Left ventricle myocardium inferior (tissue), 1 donor: ENCODE measurements at regions not wholly inside any gene's neighbourhood (a gene's known extent, or its start where the extent isn't known, plus 50 kb on each side); places are given as distances from the start of the nearest gene placed in this dataset.

Experiments
- DNase-seq: peaks from one replicate; pipeline ENCODE4 v3.0.0-alpha.2; 2020
- H3K27ac ChIP-seq: fragments of 200-600 bp; replicated peaks from 2 replicates; pipeline ENCODE4 v1.8.0; 2021
- H3K27me3 ChIP-seq: fragments of 200-600 bp; 2 replicates; pipeline ENCODE4 v1.8.0; 2021; ENCODE audit warnings: low read depth
- H3K36me3 ChIP-seq: fragments of 200-600 bp; 2 replicates; pipeline ENCODE4 v1.8.0; 2021
- H3K4me1 ChIP-seq: fragments of 200-600 bp; 2 replicates; pipeline ENCODE4 v1.8.0; 2021
- H3K4me3 ChIP-seq: fragments of 200-600 bp; 2 replicates; pipeline ENCODE4 v1.8.0; 2021; ENCODE audit warnings: mild to moderate bottlenecking, moderate library complexity
- H3K9me3 ChIP-seq: fragments of 200-600 bp; replicated peaks from 2 replicates; pipeline ENCODE4 v1.8.0; 2021
- intact Hi-C: fragments of 100-400 bp; cut with micrococcal nuclease; formaldehyde crosslinking; loops from one replicate; pipeline ENCODE4 v1.11.0; 2022
- TF ChIP-seq, protein P1 (sequence below): fragments of 200-600 bp; IDR thresholded peaks from 2 replicates; pipeline ENCODE4 v1.8.0; 2021; ENCODE audit warnings: antibody characterized with exemption, mild to moderate bottlenecking, borderline replicate concordance
- donor health status: DM: no; HTN: yes; CAD: no; lungs with severe emphysema.

DNA sequence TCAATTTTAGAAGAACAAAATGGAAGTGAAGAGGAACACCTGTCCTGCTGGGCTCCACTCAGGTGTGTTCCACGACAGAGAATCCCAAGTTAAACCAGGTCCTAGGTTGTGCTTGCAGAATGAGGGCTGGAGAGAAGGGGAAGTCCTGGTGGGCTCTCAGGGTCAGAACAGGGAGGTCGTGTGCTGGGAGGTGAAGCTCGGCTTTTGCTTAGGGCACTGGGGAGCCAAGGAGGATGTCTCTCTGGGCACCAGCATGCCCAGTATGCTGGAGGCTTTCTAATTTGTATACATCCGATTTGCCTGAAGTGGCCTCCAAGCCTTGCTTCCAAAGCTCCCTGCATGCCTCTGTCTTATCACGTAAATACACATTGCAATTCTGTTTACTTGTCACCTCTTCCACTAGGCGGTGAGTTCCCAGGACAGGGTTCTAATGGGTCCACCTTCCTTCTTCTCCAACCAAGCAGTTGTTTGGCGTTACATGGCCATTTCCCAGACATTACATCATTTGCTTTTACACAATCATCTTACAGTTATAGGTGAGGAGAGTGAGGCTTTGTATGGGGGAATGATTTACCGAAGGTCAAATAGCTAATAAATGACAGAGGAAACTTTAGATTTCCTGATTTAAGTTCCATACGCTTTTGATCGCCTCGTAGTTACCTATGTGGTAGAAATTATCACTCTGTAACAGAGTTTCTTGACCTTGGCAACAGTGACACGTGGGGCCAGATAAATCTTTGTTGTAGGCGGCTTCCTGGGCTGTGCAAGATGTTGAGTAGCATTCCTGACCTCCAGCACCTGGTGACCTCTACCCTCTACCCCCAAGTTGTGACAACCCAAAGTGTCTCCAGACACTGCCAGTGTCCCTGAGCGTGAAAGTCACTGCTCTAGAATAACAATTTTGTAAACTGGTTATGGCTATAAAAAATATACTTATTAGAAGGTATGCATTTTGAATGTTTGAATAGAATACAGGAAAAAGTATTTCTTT lies 901.5 kb downstream of the TBC1D22A start:
- intact Hi-C loops: no loop called here
- H3K27ac ChIP-seq: no peak overlapping the region
- no peak overlapping the region for H3K4me3 ChIP-seq
- peaks cover 17% of the 10 kb centered on the region for H3K9me3 ChIP-seq
- DNase-seq: no peak
- TF ChIP-seq, protein P1, sequence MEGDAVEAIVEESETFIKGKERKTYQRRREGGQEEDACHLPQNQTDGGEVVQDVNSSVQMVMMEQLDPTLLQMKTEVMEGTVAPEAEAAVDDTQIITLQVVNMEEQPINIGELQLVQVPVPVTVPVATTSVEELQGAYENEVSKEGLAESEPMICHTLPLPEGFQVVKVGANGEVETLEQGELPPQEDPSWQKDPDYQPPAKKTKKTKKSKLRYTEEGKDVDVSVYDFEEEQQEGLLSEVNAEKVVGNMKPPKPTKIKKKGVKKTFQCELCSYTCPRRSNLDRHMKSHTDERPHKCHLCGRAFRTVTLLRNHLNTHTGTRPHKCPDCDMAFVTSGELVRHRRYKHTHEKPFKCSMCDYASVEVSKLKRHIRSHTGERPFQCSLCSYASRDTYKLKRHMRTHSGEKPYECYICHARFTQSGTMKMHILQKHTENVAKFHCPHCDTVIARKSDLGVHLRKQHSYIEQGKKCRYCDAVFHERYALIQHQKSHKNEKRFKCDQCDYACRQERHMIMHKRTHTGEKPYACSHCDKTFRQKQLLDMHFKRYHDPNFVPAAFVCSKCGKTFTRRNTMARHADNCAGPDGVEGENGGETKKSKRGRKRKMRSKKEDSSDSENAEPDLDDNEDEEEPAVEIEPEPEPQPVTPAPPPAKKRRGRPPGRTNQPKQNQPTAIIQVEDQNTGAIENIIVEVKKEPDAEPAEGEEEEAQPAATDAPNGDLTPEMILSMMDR: no peak
- H3K36me3 ChIP-seq: no peaks in the 10 kb centered on the region
- peaks cover 55% of the 10 kb centered on the region for H3K27me3 ChIP-seq
- no peaks in the 10 kb centered on the region for H3K4me1 ChIP-seq

DNA sequence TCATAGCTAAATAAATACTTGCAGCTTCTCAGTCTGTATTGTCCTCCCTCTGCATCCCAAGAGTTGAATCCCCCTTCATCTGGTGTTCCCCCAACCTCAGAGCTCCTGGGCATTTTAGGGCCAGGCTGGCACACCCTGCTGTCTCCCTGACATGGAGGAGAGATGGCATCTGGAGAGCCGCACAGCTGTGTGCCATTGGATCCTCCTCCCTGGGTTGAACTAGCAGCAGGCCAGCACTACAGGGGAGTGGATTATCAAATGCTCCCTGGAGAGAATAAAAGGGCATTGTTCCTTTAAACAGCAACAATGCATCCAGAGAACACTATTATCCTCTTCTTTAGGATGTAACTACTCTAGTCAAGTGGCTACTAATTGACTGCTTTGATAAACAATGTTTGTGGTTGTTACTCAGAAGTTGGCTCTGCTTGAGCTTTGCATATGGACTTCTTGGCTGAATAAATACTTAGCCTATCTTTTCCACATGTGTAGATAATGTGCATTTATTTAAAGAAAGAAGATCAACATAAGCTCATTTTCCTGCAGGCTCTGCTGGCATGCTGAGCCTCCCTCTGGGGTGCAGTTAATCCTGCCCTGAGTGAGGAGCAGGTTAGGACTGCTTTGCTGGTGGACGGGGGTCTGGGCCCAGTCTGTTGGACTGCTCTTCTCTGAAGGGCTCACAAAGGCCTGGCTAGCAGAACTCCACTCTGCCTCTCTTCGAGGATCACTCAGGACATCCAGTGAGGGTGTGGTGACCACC lies 897.2 kb downstream of the TBC1D22A start:
- H3K9me3 ChIP-seq: peaks cover 14% of the 10 kb centered on the region
- H3K36me3 ChIP-seq: no peaks in the 10 kb centered on the region
- no peak overlapping the region for H3K27ac ChIP-seq

DNA sequence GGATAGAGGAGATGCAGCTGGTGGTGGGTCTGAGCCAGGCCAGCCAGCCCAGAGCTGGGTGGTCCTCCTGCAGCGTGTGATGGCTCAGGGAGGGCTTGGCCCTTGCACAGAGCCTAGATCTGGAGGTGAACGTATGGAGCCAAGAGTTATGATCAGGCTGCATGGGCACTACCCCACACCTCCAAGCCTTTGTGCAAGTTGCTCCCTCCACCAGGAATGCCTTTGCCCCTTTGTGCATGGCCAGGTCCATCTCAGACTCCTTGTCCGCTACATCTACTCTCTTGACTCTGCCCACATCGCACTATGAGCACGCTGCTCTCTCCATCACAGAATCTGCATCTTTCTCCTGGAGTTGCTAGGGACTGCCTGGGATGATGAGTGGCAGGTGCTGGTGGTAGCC lies 895.7 kb downstream of the TBC1D22A start:
- no peak for DNase-seq
- H3K36me3 ChIP-seq: no peaks in the 10 kb centered on the region
- TF ChIP-seq, protein P1: no peak
- peaks cover 57% of the 10 kb centered on the region for H3K27me3 ChIP-seq
- H3K4me1 ChIP-seq: no peaks in the 10 kb centered on the region
- no peak overlapping the region for H3K27ac ChIP-seq
- peaks cover 8% of the 10 kb centered on the region for H3K9me3 ChIP-seq
- intact Hi-C loops: no loop called here
- H3K4me3 ChIP-seq: no peak overlapping the region

More for the DNA sequence above, 897.2 kb downstream of the TBC1D22A start:
- TF ChIP-seq, protein P1: no peak
- DNase-seq: no peak
- Histone ChIP-seq H3K4me3 (no peak overlapping the region), H3K4me1 (no peaks in the 10 kb centered on the region), H3K27me3 (peaks cover 65% of the 10 kb centered on the region)
- intact Hi-C loops: no loop called here

DNA sequence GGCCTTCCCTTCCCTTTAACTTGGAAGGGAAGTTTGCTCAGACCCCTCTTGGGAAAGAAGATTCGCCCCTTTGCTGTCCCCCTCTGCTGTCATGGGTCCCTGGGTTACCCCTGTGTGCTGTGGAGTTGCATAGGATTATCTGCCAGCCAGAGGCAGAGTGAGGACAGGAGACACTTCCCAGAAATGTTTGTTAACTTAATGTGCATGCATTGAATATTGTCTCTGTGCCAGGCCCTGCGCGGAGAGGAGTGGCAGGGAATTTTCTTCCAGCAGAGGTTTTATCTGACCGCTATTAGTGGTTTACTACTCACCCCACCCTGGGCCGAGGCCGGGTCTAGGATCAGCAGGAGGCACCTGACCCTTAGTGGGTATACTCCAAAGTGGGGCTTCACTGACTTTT lies 894.8 kb downstream of the TBC1D22A start:
- Histone ChIP-seq H3K9me3 (no peaks in the 10 kb centered on the region), H3K27me3 (peaks cover 50% of the 10 kb centered on the region), H3K27ac (no peak overlapping the region), H3K36me3 (no peaks in the 10 kb centered on the region), H3K4me1 (no peaks in the 10 kb centered on the region), H3K4me3 (no peak overlapping the region)
- TF ChIP-seq, protein P1: no peak
- DNase-seq: no peak
- intact Hi-C loops: no loop called here

DNA sequence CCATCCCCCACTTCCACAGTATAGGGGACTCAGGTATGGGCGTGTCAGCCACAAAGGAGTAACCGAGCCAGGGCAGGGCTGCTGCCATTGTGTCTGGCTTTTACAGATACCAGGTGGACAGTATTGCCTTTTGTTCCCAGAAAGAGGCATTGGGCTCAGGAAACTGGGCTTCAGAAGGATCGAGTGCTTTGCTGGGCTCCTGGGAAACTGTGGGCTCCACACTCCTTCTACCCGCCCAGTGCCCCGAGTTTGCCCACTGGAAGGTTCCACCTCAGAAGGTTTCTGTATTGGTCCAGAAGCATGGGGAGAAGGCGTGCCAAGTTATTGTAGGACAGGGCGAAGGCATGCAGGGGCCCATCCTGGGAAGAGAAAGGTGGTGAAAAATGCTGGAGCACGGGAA lies 894.4 kb downstream of the TBC1D22A start:
- Histone ChIP-seq H3K27me3 (peaks cover 50% of the 10 kb centered on the region), H3K27ac (no peak overlapping the region), H3K36me3 (no peaks in the 10 kb centered on the region), H3K9me3 (no peaks in the 10 kb centered on the region), H3K4me3 (no peak overlapping the region), H3K4me1 (no peaks in the 10 kb centered on the region)
- TF ChIP-seq, protein P1: no peak
- DNase-seq: no peak
- intact Hi-C loops: no loop called here
